GM12892 (cell line): ENCODE measurements at regions not wholly inside any gene's neighbourhood (a gene's known extent, or its start where the extent isn't known, plus 50 kb on each side); places are given as distances from the start of the nearest gene placed in this dataset.
A peak's percentile ranks its signal among the peaks of the same experiment; 100 is the strongest.

ENCODE experiments used
- DNase-seq: peaks from one replicate; pipeline ENCODE4 v3.0.0; 2011; ENCODE audit not compliant: insufficient read length
- FAIRE-seq: peaks from 2 replicates; lab custom pipeline; 2011; peaks lifted over from hg19 to GRCh38; lab: Jason Lieb, UNC
- POLR2A ChIP-seq: IDR thresholded peaks from 2 replicates; pipeline ENCODE4 v1.6.1; 2011; ENCODE audit warnings: low read depth, low read length, control low read depth
- POLR2AphosphoS5 ChIP-seq: IDR thresholded peaks from 2 replicates; pipeline ENCODE4 v1.6.1; 2011; ENCODE audit warnings: low read depth, low read length, control low read depth
- TAF1 ChIP-seq: IDR thresholded peaks from 2 replicates; pipeline ENCODE4 v1.6.1; 2011; ENCODE audit warnings: low read depth, mild to moderate bottlenecking, control low read depth, low read length, borderline replicate concordance

GRCh38 chr2:146964494-146964893 lies 880.3 kb upstream of the ACVR2A start:
- FAIRE-seq (peak; percentile 14), DNase-seq (no peak)
- TF ChIP-seq POLR2AphosphoS5 (no peak), POLR2A (no peak), TAF1 (no peak)

GRCh38 chr2:146954544-146954943 lies 890.3 kb upstream of the ACVR2A start:
- no peak for FAIRE-seq
- TF ChIP-seq POLR2AphosphoS5 (no peak), POLR2A (no peak), TAF1 (no peak)
- DNase-seq: no peak

GRCh38 chr2:146952696-146953095 lies 892.1 kb upstream of the ACVR2A start:
- TF ChIP-seq POLR2AphosphoS5 (no peak), POLR2A (no peak), TAF1 (no peak)
- FAIRE-seq: no peak

GRCh38 chr2:146950911-146951310 lies 893.9 kb upstream of the ACVR2A start:
- FAIRE-seq (no peak), DNase-seq (no peak)
- TF ChIP-seq TAF1: no peak
- no peak for TF ChIP-seq POLR2AphosphoS5

More at GRCh38 chr2:146952696-146953095, 892.1 kb upstream of the ACVR2A start:
- no peak for DNase-seq

- FAIRE-seq (no peak), DNase-seq (no peak)
- TF ChIP-seq POLR2AphosphoS5 (no peak), TAF1 (no peak), POLR2A (no peak)
These were observed 894.5 kb upstream of the ACVR2A start for GRCh38 chr2:146950361-146950760.

GRCh38 chr2:146949400-146949799 lies 895.4 kb upstream of the ACVR2A start:
- DNase-seq (no peak), FAIRE-seq (no peak)
- TF ChIP-seq TAF1 (no peak), POLR2AphosphoS5 (no peak), POLR2A (no peak)

- TF ChIP-seq POLR2AphosphoS5 (no peak), TAF1 (no peak)
- FAIRE-seq: no peak
- no peak for DNase-seq
These were observed 900.2 kb upstream of the ACVR2A start for GRCh38 chr2:146944601-146945000.

GRCh38 chr2:146939991-146940685 lies 904.7 kb upstream of the ACVR2A start:
- no peak for TF ChIP-seq POLR2A
- no peak for TF ChIP-seq POLR2AphosphoS5
- TF ChIP-seq TAF1: no peak
- DNase-seq (no peak), FAIRE-seq (no peak)

GRCh38 chr2:146934921-146935320 lies 909.9 kb upstream of the ACVR2A start:
- FAIRE-seq (no peak), DNase-seq (no peak)
- TF ChIP-seq POLR2AphosphoS5 (no peak), TAF1 (no peak), POLR2A (no peak)

GRCh38 chr2:146931109-146931508 lies 913.7 kb upstream of the ACVR2A start:
- DNase-seq: no peak
- no peak for TF ChIP-seq POLR2AphosphoS5
- no peak for TF ChIP-seq POLR2A
- no peak for TF ChIP-seq TAF1
- FAIRE-seq: no peak

- TF ChIP-seq TAF1: no peak
- no peak for TF ChIP-seq POLR2A
- TF ChIP-seq POLR2AphosphoS5: no peak
- FAIRE-seq (no peak), DNase-seq (no peak)
These were observed 917.6 kb upstream of the ACVR2A start for GRCh38 chr2:146927080-146927711.

- no peak for FAIRE-seq
- no peak for TF ChIP-seq TAF1
- TF ChIP-seq POLR2A: no peak
- TF ChIP-seq POLR2AphosphoS5: no peak
- no peak for DNase-seq
These were observed 926.5 kb upstream of the ACVR2A start for GRCh38 chr2:146918280-146918679.
